Hepatocyte (in vitro differentiated cells): ENCODE measurements at regions not wholly inside any gene's neighbourhood (a gene's known extent, or its start where the extent isn't known, plus 50 kb on each side); places are given as distances from the start of the nearest gene placed in this dataset.

Experiments
- DNase-seq: peaks from one replicate; pipeline ENCODE4 v3.0.0-alpha.2; 2016; ENCODE audit warnings: low spot score
- H2AFZ ChIP-seq: fragments of 200-600 bp; sonication (generic); 2 replicates; pipeline ENCODE4 v1.6.0; 2016; ENCODE audit warnings: antibody characterized with exemption, mild to moderate bottlenecking
- H3K27ac ChIP-seq: fragments of 200-600 bp; sonication (generic); 2 replicates; pipeline ENCODE4 v1.5.1; 2016; ENCODE audit warnings: mild to moderate bottlenecking
- H3K27me3 ChIP-seq: fragments of 200-600 bp; sonication (generic); 2 replicates; pipeline ENCODE4 v1.6.1; 2016
- H3K36me3 ChIP-seq: fragments of 200-600 bp; sonication (generic); replicated peaks from 2 replicates; pipeline ENCODE4 v1.5.1; 2016; ENCODE audit warnings: low read depth; ENCODE audit not compliant: insufficient read depth
- H3K4me1 ChIP-seq: fragments of 200-600 bp; sonication (generic); 2 replicates; pipeline ENCODE4 v1.5.1; 2016; ENCODE audit warnings: mild to moderate bottlenecking, moderate library complexity; ENCODE audit not compliant: insufficient read depth
- H3K4me2 ChIP-seq: fragments of 200-600 bp; sonication (generic); 2 replicates; pipeline ENCODE4 v1.6.0; 2016
- H3K4me3 ChIP-seq: fragments of 200-600 bp; sonication (generic); 2 replicates; pipeline ENCODE4 v1.5.1; 2016; ENCODE audit warnings: mild to moderate bottlenecking
- H3K79me2 ChIP-seq: fragments of 200-600 bp; sonication (generic); 2 replicates; pipeline ENCODE4 v1.6.0; 2017; ENCODE audit warnings: mild to moderate bottlenecking
- H3K9me2 ChIP-seq: fragments of 200-600 bp; sonication (generic); replicated peaks from 2 replicates; pipeline ENCODE4 v1.6.0; 2017; ENCODE audit warnings: mild to moderate bottlenecking; ENCODE audit not compliant: insufficient read depth
- H3K9me3 ChIP-seq: fragments of 200-600 bp; sonication (generic); 2 replicates; pipeline ENCODE4 v1.5.1; 2016; ENCODE audit warnings: low read depth, mild to moderate bottlenecking
- H4K20me1 ChIP-seq: fragments of 200-600 bp; sonication (generic); 2 replicates; pipeline ENCODE4 v1.6.0; 2016; ENCODE audit warnings: mild to moderate bottlenecking; ENCODE audit not compliant: insufficient read depth, poor library complexity, severe bottlenecking
- EZH2 ChIP-seq: fragments of 200-600 bp; sonication (generic); IDR thresholded peaks from 2 replicates; pipeline ENCODE4 v1.6.1; 2016; ENCODE audit warnings: antibody characterized with exemption, mild to moderate bottlenecking, borderline replicate concordance
- EZH2phosphoT487 ChIP-seq: fragments of 200-600 bp; sonication (generic); IDR thresholded peaks from one replicate; pipeline ENCODE4 v1.6.1; 2018; ENCODE audit warnings: antibody characterized with exemption, mild to moderate bottlenecking, low read depth, moderate library complexity; ENCODE audit not compliant: unreplicated experiment, severe bottlenecking
- WGBS: methylation state at CpG from one replicate; pipeline ENCODE4 v1.1.6; 2016; ENCODE audit warnings: low lambda C conversion rate; ENCODE audit errors: missing lambda C conversion rate; 5-methylcytosine and 5-hydroxymethylcytosine counted together
- TF ChIP-seq, protein P1 (sequence below): fragments of 200-600 bp; sonication (generic); IDR thresholded peaks from 2 replicates; pipeline ENCODE4 v1.5.1; 2016; ENCODE audit warnings: antibody characterized with exemption, mild to moderate bottlenecking; ENCODE audit not compliant: poor library complexity

DNA sequence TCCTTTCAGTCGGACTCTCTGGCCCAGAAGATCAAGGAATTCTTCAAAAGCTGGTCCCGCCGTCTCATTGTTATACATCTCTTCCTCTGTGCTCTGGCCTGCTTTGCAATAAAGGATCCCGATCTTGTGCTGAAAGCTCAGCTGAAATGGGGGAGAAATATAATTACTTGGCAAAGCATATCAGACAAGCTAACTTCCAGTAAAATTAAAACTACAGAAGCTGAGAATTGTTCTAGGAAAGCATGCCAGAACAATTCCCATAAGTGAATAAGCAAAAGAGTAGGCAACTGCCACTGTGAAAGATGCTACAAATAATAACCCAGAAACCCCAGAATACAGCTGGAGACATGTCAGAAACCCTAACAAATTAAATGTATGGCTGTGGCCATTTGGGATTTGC lies 146.1 kb downstream of the SIPA1L2 start:
- whole genome bisulfite sequencing: 93% methylated on average over 4 of the region's 4 CpGs
- H2AFZ ChIP-seq: no peak overlapping the region
- no peak overlapping the region for H3K4me2 ChIP-seq
- no peaks in the 10 kb centered on the region for H4K20me1 ChIP-seq
- no peaks in the 10 kb centered on the region for H3K4me1 ChIP-seq
- no peak for TF ChIP-seq EZH2phosphoT487
- TF ChIP-seq, protein P1, sequence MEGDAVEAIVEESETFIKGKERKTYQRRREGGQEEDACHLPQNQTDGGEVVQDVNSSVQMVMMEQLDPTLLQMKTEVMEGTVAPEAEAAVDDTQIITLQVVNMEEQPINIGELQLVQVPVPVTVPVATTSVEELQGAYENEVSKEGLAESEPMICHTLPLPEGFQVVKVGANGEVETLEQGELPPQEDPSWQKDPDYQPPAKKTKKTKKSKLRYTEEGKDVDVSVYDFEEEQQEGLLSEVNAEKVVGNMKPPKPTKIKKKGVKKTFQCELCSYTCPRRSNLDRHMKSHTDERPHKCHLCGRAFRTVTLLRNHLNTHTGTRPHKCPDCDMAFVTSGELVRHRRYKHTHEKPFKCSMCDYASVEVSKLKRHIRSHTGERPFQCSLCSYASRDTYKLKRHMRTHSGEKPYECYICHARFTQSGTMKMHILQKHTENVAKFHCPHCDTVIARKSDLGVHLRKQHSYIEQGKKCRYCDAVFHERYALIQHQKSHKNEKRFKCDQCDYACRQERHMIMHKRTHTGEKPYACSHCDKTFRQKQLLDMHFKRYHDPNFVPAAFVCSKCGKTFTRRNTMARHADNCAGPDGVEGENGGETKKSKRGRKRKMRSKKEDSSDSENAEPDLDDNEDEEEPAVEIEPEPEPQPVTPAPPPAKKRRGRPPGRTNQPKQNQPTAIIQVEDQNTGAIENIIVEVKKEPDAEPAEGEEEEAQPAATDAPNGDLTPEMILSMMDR: no peak
- DNase-seq: no peak
- no peak overlapping the region for H3K4me3 ChIP-seq
- no peaks in the 10 kb centered on the region for H3K27me3 ChIP-seq
- no peaks in the 10 kb centered on the region for H3K9me3 ChIP-seq
- H3K9me2 ChIP-seq: no peaks in the 10 kb centered on the region
- H3K79me2 ChIP-seq: peaks cover 5% of the 10 kb centered on the region
- H3K36me3 ChIP-seq: no peaks in the 10 kb centered on the region
- H3K27ac ChIP-seq: no peak overlapping the region

DNA sequence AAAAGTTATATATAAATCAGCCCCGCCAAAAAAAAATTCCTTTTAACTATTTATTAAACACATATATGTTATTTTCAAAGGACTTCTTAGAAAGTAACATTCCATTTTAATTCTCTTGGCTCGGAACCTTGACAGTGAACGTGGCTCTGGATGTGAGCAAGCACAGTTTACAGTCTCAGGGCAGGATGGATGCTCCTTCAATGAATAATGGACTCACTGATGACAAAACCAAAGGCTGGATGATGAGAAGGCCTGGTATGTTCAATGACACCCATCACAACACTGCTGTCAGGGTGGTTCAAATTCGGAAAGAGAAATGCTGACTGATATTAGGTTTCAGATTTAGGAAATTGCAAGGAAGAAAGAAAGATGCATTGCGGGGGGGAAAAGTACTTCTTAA lies 148.8 kb downstream of the SIPA1L2 start:
- Histone ChIP-seq H3K79me2 (peaks cover 5% of the 10 kb centered on the region), H2AFZ (no peak overlapping the region), H3K36me3 (no peaks in the 10 kb centered on the region), H4K20me1 (no peaks in the 10 kb centered on the region), H3K9me2 (no peaks in the 10 kb centered on the region), H3K4me2 (no peak overlapping the region), H3K4me1 (peaks cover 4% of the 10 kb centered on the region), H3K4me3 (no peak overlapping the region), H3K27me3 (no peaks in the 10 kb centered on the region), H3K27ac (no peak overlapping the region), H3K9me3 (no peaks in the 10 kb centered on the region)
- WGBS: 93% methylated on average over 5 of the region's 5 CpGs
- DNase-seq: no peak
- TF ChIP-seq, protein P1: no peak
- TF ChIP-seq EZH2: no peak
- no peak for TF ChIP-seq EZH2phosphoT487

DNA sequence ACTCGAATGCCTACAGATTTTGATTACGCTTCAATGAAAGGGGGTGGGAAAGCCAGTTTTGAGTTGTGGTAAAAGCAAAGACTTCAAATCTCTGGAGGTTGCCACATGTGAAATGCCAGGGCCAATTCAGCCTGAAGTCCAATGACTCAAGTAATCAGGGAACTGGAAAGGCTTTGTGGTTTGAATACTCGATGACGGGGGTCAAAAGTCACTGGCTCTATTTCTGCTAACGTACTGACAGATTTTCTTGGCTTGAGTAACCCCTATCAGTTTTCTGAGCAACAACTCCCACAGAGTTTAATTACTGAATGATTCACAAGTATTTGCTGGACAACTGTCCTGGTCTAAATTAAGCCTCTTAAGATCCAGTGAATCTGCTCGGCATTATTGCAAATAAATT lies 152.2 kb downstream of the SIPA1L2 start:
- H4K20me1 ChIP-seq: no peaks in the 10 kb centered on the region
- no peak overlapping the region for H3K4me3 ChIP-seq
- H3K36me3 ChIP-seq: no peaks in the 10 kb centered on the region
- H3K4me2 ChIP-seq: no peak overlapping the region
- H3K4me1 ChIP-seq: peaks cover 11% of the 10 kb centered on the region
- no peaks in the 10 kb centered on the region for H3K9me2 ChIP-seq
- H2AFZ ChIP-seq: no peak overlapping the region
- TF ChIP-seq, protein P1: no peak
- TF ChIP-seq EZH2phosphoT487 (no peak), EZH2 (no peak)
- DNase-seq: no peak
- no peaks in the 10 kb centered on the region for H3K79me2 ChIP-seq
- WGBS: 62% methylated on average over 6 of the region's 6 CpGs
- no peaks in the 10 kb centered on the region for H3K9me3 ChIP-seq
- no peaks in the 10 kb centered on the region for H3K27me3 ChIP-seq
- H3K27ac ChIP-seq: no peak overlapping the region

DNA sequence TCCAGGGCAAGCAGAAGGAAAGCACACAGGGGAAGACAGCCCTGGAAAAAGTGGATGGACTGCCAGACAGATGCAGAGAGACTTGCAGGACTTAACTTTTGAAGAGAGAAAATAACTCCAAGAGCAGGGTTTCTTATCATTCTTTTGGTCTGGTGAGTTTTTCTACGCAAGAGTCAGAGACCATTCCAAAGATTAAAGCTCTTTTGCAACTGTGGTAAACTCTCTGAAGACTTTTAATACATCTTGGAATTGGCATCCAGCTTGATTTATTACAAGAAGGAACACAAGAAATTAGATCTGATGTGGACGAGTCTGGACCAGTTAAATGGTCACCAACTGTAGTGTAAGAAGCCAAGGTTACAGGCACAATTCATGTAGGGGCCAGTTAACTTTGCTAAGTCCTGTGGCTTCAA lies 153.4 kb downstream of the SIPA1L2 start:
- no peaks in the 10 kb centered on the region for H3K9me3 ChIP-seq
- no peaks in the 10 kb centered on the region for H4K20me1 ChIP-seq
- no peak overlapping the region for H3K27ac ChIP-seq
- H2AFZ ChIP-seq: no peak overlapping the region
- H3K9me2 ChIP-seq: no peaks in the 10 kb centered on the region
- H3K36me3 ChIP-seq: no peaks in the 10 kb centered on the region
- no peaks in the 10 kb centered on the region for H3K27me3 ChIP-seq
- H3K4me3 ChIP-seq: no peak overlapping the region
- DNase-seq: no peak
- TF ChIP-seq, protein P1: no peak
- no peak overlapping the region for H3K4me2 ChIP-seq
- 76% methylated on average over 2 of the region's 2 CpGs for WGBS
- H3K79me2 ChIP-seq: no peaks in the 10 kb centered on the region
- peaks cover 22% of the 10 kb centered on the region for H3K4me1 ChIP-seq
